ENCODE measurements at regions not wholly inside any gene's neighbourhood (a gene's known extent, or its start where the extent isn't known, plus 50 kb on each side); places are given as distances from the start of the nearest gene placed in this dataset.

DNA sequence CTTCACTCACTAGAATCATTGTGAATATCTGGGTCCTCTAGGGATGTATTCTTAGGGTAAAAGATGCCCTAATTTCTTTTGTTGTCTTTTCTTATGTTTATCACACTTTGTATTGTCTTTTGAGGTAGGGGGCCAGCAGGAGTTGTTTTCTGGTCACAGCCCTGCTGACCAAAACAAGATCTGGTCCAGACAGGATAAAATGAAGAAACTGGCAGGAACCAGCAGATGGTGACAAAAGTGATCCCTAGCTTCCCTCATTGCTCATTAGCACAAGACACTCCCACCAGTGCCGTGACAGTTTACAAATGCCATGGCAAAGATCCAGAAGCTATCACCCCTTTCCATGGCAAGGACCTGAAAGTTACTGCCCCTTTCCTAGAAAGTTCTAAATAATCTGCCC is 81.7 kb upstream of the CCDC85A start:
- DNase-seq (ENCODE audit: low read depth, low spot score), result no peak
- Histone ChIP-seq H3K4me3 (no peak overlapping the region), H3K27ac (ENCODE audit: control insufficient read depth, insufficient read depth) (no peak overlapping the region), H3K9ac (ENCODE audit: control insufficient read depth, insufficient read depth, low read length) (no peak overlapping the region), H3K4me2 (ENCODE audit: control insufficient read depth, insufficient read depth) (no peak overlapping the region), H3K36me3 (ENCODE audit: control insufficient read depth in 2 of 2, insufficient read depth in 2 of 2, low read length in 1 of 2) (no peaks in the 10 kb centered on the region), H3K27me3 (replicated peaks in 1 of 2; ENCODE audit: control insufficient read depth in 2 of 2, insufficient read depth in 2 of 2, low read length in 1 of 2) (peaks cover 0 to 1% of the 10 kb centered on the region in 2 experiments; a peak in 1 of 4 replicates), H3K4me1 (ENCODE audit: control insufficient read depth, insufficient read depth, low read length) (no peaks in the 10 kb centered on the region), H3K79me2 (ENCODE audit: control insufficient read depth, insufficient read depth, low read length) (no peaks in the 10 kb centered on the region), H3K9me3 (replicated peaks; ENCODE audit: control insufficient read depth, insufficient read depth, low read length) (no peaks in the 10 kb centered on the region), H4K20me1 (ENCODE audit: control insufficient read depth, insufficient read depth) (no peaks in the 10 kb centered on the region), H2AFZ (ENCODE audit: control insufficient read depth, low read depth, low read length) (no peak overlapping the region)
- in situ Hi-C loops (cut with MboI), result no loop called here
- ChIA-PET SMC1A (ENCODE audit: uncharacterized antibody, unreplicated experiment) (no interaction called here), RAD21 (ENCODE audit: unreplicated experiment) (no interaction called here), POLR2A (no interaction called here), CTCF (no interaction called here)
- no peak for FAIRE-seq
- intact Hi-C loops (cut with micrococcal nuclease; ENCODE audit: unreplicated experiment), result no loop called here
- TF ChIP-seq, protein P1, sequence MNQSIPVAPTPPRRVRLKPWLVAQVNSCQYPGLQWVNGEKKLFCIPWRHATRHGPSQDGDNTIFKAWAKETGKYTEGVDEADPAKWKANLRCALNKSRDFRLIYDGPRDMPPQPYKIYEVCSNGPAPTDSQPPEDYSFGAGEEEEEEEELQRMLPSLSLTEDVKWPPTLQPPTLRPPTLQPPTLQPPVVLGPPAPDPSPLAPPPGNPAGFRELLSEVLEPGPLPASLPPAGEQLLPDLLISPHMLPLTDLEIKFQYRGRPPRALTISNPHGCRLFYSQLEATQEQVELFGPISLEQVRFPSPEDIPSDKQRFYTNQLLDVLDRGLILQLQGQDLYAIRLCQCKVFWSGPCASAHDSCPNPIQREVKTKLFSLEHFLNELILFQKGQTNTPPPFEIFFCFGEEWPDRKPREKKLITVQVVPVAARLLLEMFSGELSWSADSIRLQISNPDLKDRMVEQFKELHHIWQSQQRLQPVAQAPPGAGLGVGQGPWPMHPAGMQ (IDR thresholded peaks at IDR 0.05; ENCODE audit: borderline replicate concordance), result no peak
- TF ChIP-seq SREBF2 (IDR thresholded peaks at IDR 0.05; ENCODE audit: low read length) (no peak), RAD21 (IDR thresholded peaks at IDR 0.05; ENCODE audit: insufficient read depth, low read depth, low read length) (no peak), MEF2B (IDR thresholded peaks at IDR 0.05; ENCODE audit: partially characterized antibody, poor library complexity, severe bottlenecking) (no peak), SIN3A (IDR thresholded peaks at IDR 0.05; ENCODE audit: low read depth, low read length) (no peak)
- no TSS peak for BruUV-seq (replicated peaks)
- no peak for ATAC-seq
- 47% methylated on average over 1 of the region's 1 CpG for WGBS (ENCODE audit: insufficient coverage, insufficient replicate concordance, low lambda C conversion rate, missing lambda C conversion rate)

DNA sequence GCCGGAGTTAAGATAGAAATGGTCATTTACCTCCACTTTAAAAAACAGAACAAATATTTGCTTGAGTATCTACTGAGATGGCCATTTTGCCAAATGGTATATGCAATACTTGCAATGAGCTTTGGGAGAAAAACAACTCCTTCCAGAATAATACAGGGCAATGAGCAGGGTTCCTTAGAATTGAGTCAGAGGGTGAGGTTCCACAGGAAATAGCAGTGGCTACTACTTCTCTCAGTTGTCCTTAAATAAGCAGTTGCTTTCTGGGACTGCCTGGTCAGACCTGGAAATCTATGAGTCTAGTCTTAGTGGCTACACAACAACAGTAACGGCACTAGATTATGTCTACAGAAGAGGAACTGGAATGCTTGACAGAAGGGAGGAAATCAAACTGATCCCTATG is 80.9 kb upstream of the CCDC85A start:
- H3K4me2 ChIP-seq (ENCODE audit: control insufficient read depth, insufficient read depth), result no peak overlapping the region
- in situ Hi-C loops (cut with MboI) (no loop called here), intact Hi-C loops (cut with micrococcal nuclease; ENCODE audit: unreplicated experiment) (no loop called here)
- TF ChIP-seq ZNF687 (IDR thresholded peaks at IDR 0.05) (no peak), RB1 (IDR thresholded peaks at IDR 0.05; ENCODE audit: borderline replicate concordance) (no peak), PAX5 (IDR thresholded peaks at IDR 0.05; ENCODE audit: borderline replicate concordance, low read depth, low read length) (no peak), NFIC (IDR thresholded peaks at IDR 0.05; ENCODE audit: low read depth, low read length) (no peak)
- ATAC-seq, result no peak
- no peak overlapping the region for H3K4me3 ChIP-seq
- ChIA-PET CTCF (no interaction called here), RAD21 (ENCODE audit: unreplicated experiment) (no interaction called here), SMC1A (ENCODE audit: uncharacterized antibody, unreplicated experiment) (no interaction called here), POLR2A (no interaction called here)
- peaks cover 0 to 1% of the 10 kb centered on the region in 2 experiments; a peak in 1 of 4 replicates for H3K27me3 ChIP-seq (replicated peaks in 1 of 2; ENCODE audit: control insufficient read depth in 2 of 2, insufficient read depth in 2 of 2, low read length in 1 of 2)
- H2AFZ ChIP-seq (ENCODE audit: control insufficient read depth, low read depth, low read length), result no peak overlapping the region
- no peak for FAIRE-seq
- no peaks in the 10 kb centered on the region for H3K36me3 ChIP-seq (ENCODE audit: control insufficient read depth in 2 of 2, insufficient read depth in 2 of 2, low read length in 1 of 2)
- H3K79me2 ChIP-seq (ENCODE audit: control insufficient read depth, insufficient read depth, low read length), result no peaks in the 10 kb centered on the region
- no peak for DNase-seq (ENCODE audit: low read depth, low spot score)
- no peaks in the 10 kb centered on the region for H3K9me3 ChIP-seq (replicated peaks; ENCODE audit: control insufficient read depth, insufficient read depth, low read length)
- no peak overlapping the region for H3K27ac ChIP-seq (ENCODE audit: control insufficient read depth, insufficient read depth)
- BruUV-seq (replicated peaks), result no TSS peak
- WGBS (ENCODE audit: insufficient coverage, insufficient replicate concordance, low lambda C conversion rate, missing lambda C conversion rate), result 68% methylated on average over 2 of the region's 2 CpGs
- no peak overlapping the region for H3K9ac ChIP-seq (ENCODE audit: control insufficient read depth, insufficient read depth, low read length)
- H4K20me1 ChIP-seq (ENCODE audit: control insufficient read depth, insufficient read depth), result no peaks in the 10 kb centered on the region
- no peaks in the 10 kb centered on the region for H3K4me1 ChIP-seq (ENCODE audit: control insufficient read depth, insufficient read depth, low read length)

All from GM12878 (cell line).